ENCODE measurements at regions not wholly inside any gene's neighbourhood (a gene's known extent, or its start where the extent isn't known, plus 50 kb on each side); places are given as distances from the start of the nearest gene placed in this dataset.

DNA sequence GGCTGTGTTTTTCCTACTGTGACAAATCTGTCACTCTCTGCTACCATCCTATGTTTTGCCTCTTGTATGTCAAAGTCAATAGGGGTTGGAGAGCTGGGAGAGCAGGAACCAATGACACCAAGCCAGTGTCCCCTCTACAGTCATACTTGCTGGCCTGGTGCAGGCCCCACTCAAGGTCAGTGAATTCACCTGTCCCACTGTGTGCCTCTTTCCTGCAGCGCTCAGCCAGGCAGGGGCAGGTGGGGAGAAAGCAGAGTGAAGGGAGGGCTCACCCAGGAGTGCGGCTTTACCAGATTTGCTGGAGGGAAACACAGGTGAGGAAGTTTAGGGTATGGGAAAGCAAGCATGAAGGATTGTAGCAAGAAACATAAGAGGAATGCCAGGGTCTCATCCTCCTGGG, 114.5 kb downstream of the GYPC start:
- TF ChIP-seq, protein P1, sequence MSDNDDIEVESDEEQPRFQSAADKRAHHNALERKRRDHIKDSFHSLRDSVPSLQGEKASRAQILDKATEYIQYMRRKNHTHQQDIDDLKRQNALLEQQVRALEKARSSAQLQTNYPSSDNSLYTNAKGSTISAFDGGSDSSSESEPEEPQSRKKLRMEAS (IDR thresholded peaks at IDR 0.05), result no peak
- TF ChIP-seq, protein P2, sequence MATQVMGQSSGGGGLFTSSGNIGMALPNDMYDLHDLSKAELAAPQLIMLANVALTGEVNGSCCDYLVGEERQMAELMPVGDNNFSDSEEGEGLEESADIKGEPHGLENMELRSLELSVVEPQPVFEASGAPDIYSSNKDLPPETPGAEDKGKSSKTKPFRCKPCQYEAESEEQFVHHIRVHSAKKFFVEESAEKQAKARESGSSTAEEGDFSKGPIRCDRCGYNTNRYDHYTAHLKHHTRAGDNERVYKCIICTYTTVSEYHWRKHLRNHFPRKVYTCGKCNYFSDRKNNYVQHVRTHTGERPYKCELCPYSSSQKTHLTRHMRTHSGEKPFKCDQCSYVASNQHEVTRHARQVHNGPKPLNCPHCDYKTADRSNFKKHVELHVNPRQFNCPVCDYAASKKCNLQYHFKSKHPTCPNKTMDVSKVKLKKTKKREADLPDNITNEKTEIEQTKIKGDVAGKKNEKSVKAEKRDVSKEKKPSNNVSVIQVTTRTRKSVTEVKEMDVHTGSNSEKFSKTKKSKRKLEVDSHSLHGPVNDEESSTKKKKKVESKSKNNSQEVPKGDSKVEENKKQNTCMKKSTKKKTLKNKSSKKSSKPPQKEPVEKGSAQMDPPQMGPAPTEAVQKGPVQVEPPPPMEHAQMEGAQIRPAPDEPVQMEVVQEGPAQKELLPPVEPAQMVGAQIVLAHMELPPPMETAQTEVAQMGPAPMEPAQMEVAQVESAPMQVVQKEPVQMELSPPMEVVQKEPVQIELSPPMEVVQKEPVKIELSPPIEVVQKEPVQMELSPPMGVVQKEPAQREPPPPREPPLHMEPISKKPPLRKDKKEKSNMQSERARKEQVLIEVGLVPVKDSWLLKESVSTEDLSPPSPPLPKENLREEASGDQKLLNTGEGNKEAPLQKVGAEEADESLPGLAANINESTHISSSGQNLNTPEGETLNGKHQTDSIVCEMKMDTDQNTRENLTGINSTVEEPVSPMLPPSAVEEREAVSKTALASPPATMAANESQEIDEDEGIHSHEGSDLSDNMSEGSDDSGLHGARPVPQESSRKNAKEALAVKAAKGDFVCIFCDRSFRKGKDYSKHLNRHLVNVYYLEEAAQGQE (IDR thresholded peaks at IDR 0.05; ENCODE audit: low read depth), result no peak
- TF ChIP-seq EGR1 (IDR thresholded peaks at IDR 0.05) (no peak), CREB1 (IDR thresholded peaks at IDR 0.05; ENCODE audit: low read depth) (no peak), YY1 (IDR thresholded peaks at IDR 0.05; ENCODE audit: low read depth) (no peak), ZBTB7A (IDR thresholded peaks at IDR 0.05; ENCODE audit: low read depth) (no peak), FOXM1 (IDR thresholded peaks at IDR 0.05; ENCODE audit: borderline replicate concordance, low read depth) (no peak), RAD21 (IDR thresholded peaks at IDR 0.05; ENCODE audit: low read depth) (no peak), NFIC (IDR thresholded peaks at IDR 0.05) (no peak), TEAD4 (IDR thresholded peaks at IDR 0.05) (no peak)
- TF ChIP-seq, protein P3, sequence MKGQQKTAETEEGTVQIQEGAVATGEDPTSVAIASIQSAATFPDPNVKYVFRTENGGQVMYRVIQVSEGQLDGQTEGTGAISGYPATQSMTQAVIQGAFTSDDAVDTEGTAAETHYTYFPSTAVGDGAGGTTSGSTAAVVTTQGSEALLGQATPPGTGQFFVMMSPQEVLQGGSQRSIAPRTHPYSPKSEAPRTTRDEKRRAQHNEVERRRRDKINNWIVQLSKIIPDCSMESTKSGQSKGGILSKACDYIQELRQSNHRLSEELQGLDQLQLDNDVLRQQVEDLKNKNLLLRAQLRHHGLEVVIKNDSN (IDR thresholded peaks at IDR 0.05), result no peak

GRCh38 chr2:126771094-126771493, 115.1 kb downstream of the GYPC start:
- no peak for TF ChIP-seq CEBPB (IDR thresholded peaks at IDR 0.05)
- no peak for TF ChIP-seq EP300 (IDR thresholded peaks at IDR 0.05; ENCODE audit: borderline replicate concordance)
- TF ChIP-seq CREB1 (IDR thresholded peaks at IDR 0.05; ENCODE audit: low read depth), result no peak
- no peak for TF ChIP-seq EGR1 (IDR thresholded peaks at IDR 0.05)
- TF ChIP-seq, protein P1 (IDR thresholded peaks at IDR 0.05), result no peak
- TF ChIP-seq NFIC (IDR thresholded peaks at IDR 0.05), result no peak
- TF ChIP-seq TAF1 (IDR thresholded peaks at IDR 0.05; ENCODE audit: low read depth), result no peak
- TF ChIP-seq ZBTB7A (IDR thresholded peaks at IDR 0.05; ENCODE audit: low read depth), result no peak
- TF ChIP-seq TEAD4 (IDR thresholded peaks at IDR 0.05), result no peak
- no peak for TF ChIP-seq FOXM1 (IDR thresholded peaks at IDR 0.05; ENCODE audit: borderline replicate concordance, low read depth)
- TF ChIP-seq, protein P3 (IDR thresholded peaks at IDR 0.05), result no peak
- no peak for TF ChIP-seq YY1 (IDR thresholded peaks at IDR 0.05; ENCODE audit: low read depth)
- no peak for TF ChIP-seq TCF12 (IDR thresholded peaks at IDR 0.05; ENCODE audit: low read depth)
- TF ChIP-seq RAD21 (IDR thresholded peaks at IDR 0.05; ENCODE audit: low read depth), result no peak
- TF ChIP-seq, protein P2 (IDR thresholded peaks at IDR 0.05; ENCODE audit: low read depth), result no peak

DNA sequence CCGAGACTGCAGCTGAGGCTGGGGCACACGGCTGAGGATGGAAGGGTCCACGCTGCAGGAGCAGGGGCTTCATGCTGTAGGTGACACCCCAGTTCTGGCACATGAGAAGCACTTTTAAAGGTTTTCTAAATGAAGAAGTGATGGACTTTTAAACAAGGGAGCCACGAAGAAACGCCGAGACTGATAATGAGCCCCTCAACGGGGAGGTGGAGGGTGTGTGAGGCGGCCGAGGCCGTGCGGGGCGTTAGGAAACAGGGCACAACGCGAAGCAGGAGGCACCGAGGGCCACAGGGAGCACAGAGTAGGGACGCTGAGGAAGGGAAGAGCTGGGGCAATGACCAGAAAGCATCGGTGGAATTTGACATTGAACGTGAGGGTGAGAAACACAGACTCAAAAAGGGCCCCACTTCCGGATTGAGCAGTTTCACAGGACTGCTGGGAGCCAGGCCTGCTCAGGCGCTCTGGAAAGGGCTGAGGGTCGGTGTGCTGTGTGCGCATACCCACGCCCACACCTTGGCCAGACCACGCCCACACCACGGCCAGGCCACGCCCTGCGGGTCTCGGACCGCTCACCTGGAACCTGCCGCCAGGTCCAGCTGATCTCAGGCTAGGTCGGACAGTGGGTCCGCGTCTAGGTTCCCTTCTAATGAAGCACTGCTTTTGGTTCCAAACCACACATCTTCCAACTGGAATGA, 115.7 kb downstream of the GYPC start:
- TF ChIP-seq FOXM1 (IDR thresholded peaks at IDR 0.05; ENCODE audit: borderline replicate concordance, low read depth) (no peak), TAF1 (IDR thresholded peaks at IDR 0.05; ENCODE audit: low read depth) (no peak), CREB1 (IDR thresholded peaks at IDR 0.05; ENCODE audit: low read depth) (no peak), EP300 (IDR thresholded peaks at IDR 0.05; ENCODE audit: borderline replicate concordance) (no peak), RAD21 (IDR thresholded peaks at IDR 0.05; ENCODE audit: low read depth) (no peak), YY1 (IDR thresholded peaks at IDR 0.05; ENCODE audit: low read depth) (no peak), CEBPB (IDR thresholded peaks at IDR 0.05) (no peak), NFIC (IDR thresholded peaks at IDR 0.05) (no peak), ZBTB7A (IDR thresholded peaks at IDR 0.05; ENCODE audit: low read depth) (no peak), EGR1 (IDR thresholded peaks at IDR 0.05) (no peak)
- TF ChIP-seq, protein P3 (IDR thresholded peaks at IDR 0.05), result no peak
- TF ChIP-seq, protein P1 (IDR thresholded peaks at IDR 0.05), result no peak
- TF ChIP-seq, protein P2 (IDR thresholded peaks at IDR 0.05; ENCODE audit: low read depth), result no peak

All from Ishikawa (cell line).